HCT116 (cell line): ENCODE measurements at regions not wholly inside any gene's neighbourhood (a gene's known extent, or its start where the extent isn't known, plus 50 kb on each side); places are given as distances from the start of the nearest gene placed in this dataset.

Source experiments
- ATAC-seq: fragments of 200-7000 bp; cut with Tn5 transposase; 2 replicates; pipeline ENCODE4 v1.9.1; 2020; ENCODE audit warnings: mild to moderate bottlenecking, moderate library complexity
- BruUV-seq: library from RNA; stranded (reverse); fragments of 400-500 nt; replicated peaks from 2 replicates; lab custom pipeline; 2021; lab: Mats Ljungman, UMichigan
- CTCF ChIA-PET: fragments of 300-600 bp; sonication (Branson Sonifier 250); formaldehyde crosslinking; loops from one replicate; lab custom pipeline; 2021; ENCODE audit warnings: antibody characterized with exemption; lab: Charles Lee
- POLR2A ChIA-PET: fragments of 300-600, 350-600 bp; sonication (Branson Sonifier 250); formaldehyde crosslinking; loops from one replicate; lab custom pipeline; 2021; ENCODE audit warnings: antibody characterized with exemption; lab: Charles Lee
- RAD21 ChIA-PET, 2 experiments: fragments of 300-600 bp; sonication (Branson Sonifier 250); formaldehyde crosslinking; loops; one replicate each; lab custom pipeline; 2023; ENCODE audit warnings: low total read pairs in 2 of 2; ENCODE audit not compliant: uncharacterized antibody in 2 of 2, unreplicated experiment in 2 of 2, low non-redundant PET in 1 of 2; lab: Charles Lee
- DNase-seq: peaks from one replicate; pipeline ENCODE4 v3.0.0-alpha.2; 2010; ENCODE audit warnings: low read depth, low spot score
- H2AFZ ChIP-seq: fragments of 200-600 bp; shearing (Covaris generic), sonication (generic); 2 replicates; pipeline ENCODE4 v1.6.1; 2017; ENCODE audit warnings: low read depth, mixed run types, mixed read lengths, antibody characterized with exemption, low read length; ENCODE audit not compliant: poor library complexity, severe bottlenecking
- H3K27ac ChIP-seq: 2 replicates; pipeline ENCODE4 v1.5.1; 2012; ENCODE audit warnings: low read depth, low read length
- H3K27me3 ChIP-seq: fragments of 200-600 bp; sonication (generic); 2 replicates; pipeline ENCODE4 v1.6.1; 2016; ENCODE audit warnings: mixed run types, low read length, mixed read lengths; ENCODE audit not compliant: insufficient read depth
- H3K36me3 ChIP-seq, 2 experiments: fragments of 200-500 bp in 1 of 2; fragments of 200-600 bp in 1 of 2; sonication (Bioruptor generic) in 1 of 2; sonication (generic) in 1 of 2; 2 replicates each; pipeline versions ENCODE4 v1.5.1 to v1.6.1; 2014 to 2016; ENCODE audit warnings: low read length in 2 of 2, inconsistent platforms in 1 of 2, mixed read lengths in 1 of 2, mixed run types in 1 of 2; ENCODE audit not compliant: insufficient read depth in 2 of 2, control insufficient read depth in 1 of 2
- H3K4me1 ChIP-seq, 2 experiments: fragments of 200-600 bp in 1 of 2; sonication (generic) in 1 of 2; 2 replicates each; pipeline versions ENCODE4 v1.5.1 to v1.6.1; 2012 to 2017; ENCODE audit warnings: low read length in 2 of 2, inconsistent platforms in 1 of 2, mild to moderate bottlenecking in 1 of 2, mixed read lengths in 1 of 2, mixed run types in 1 of 2, moderate library complexity in 1 of 2; ENCODE audit not compliant: insufficient read depth in 2 of 2, control insufficient read depth in 1 of 2
- H3K4me2 ChIP-seq: fragments of 200-600 bp; sonication (generic); 2 replicates; pipeline ENCODE4 v1.6.1; 2017; ENCODE audit warnings: mixed run types, low read length, mixed read lengths
- H3K4me3 ChIP-seq, 2 experiments: fragments of 200-600 bp in 1 of 2; sonication (generic) in 1 of 2; replicated peaks in 1 of 2; 2 replicates each; pipeline ENCODE4 v1.5.1; 2011 to 2016; ENCODE audit warnings: low read length in 2 of 2, control low read depth in 1 of 2, low read depth in 1 of 2, mild to moderate bottlenecking in 1 of 2, mixed read lengths in 1 of 2, mixed run types in 1 of 2
- H3K79me2 ChIP-seq: fragments of 200-600 bp; sonication (generic); 2 replicates; pipeline ENCODE4 v1.6.1; 2017; ENCODE audit warnings: mild to moderate bottlenecking, mixed run types, low read length, moderate library complexity, mixed read lengths; ENCODE audit not compliant: insufficient read depth
- H3K9ac ChIP-seq: fragments of 200-600 bp; sonication (generic); 2 replicates; pipeline ENCODE4 v1.6.1; 2016; ENCODE audit warnings: low read length, mixed read lengths
- H3K9me2 ChIP-seq: fragments of 200-600 bp; sonication (generic), shearing (Covaris generic); 2 replicates; pipeline ENCODE4 v1.6.1; 2017; ENCODE audit warnings: mixed run types, mild to moderate bottlenecking, moderate library complexity; ENCODE audit not compliant: insufficient read depth
- H3K9me3 ChIP-seq, 2 experiments: fragments of 200-500 bp in 1 of 2; fragments of 200-600 bp in 1 of 2; sonication (Bioruptor generic) in 1 of 2; sonication (generic) in 1 of 2; 2 replicates each; pipeline ENCODE4 v1.6.1; 2014 to 2017; ENCODE audit warnings: low read length in 2 of 2, mixed read lengths in 2 of 2, inconsistent platforms in 1 of 2, low read depth in 1 of 2, mild to moderate bottlenecking in 1 of 2, mixed run types in 1 of 2, moderate library complexity in 1 of 2; ENCODE audit not compliant: control insufficient read depth in 1 of 2, insufficient read depth in 1 of 2
- H4K20me1 ChIP-seq: fragments of 200-600 bp; sonication (generic), shearing (Covaris generic); 2 replicates; pipeline ENCODE4 v1.6.1; 2017; ENCODE audit warnings: mixed run types, mild to moderate bottlenecking, moderate library complexity; ENCODE audit not compliant: insufficient read depth
- EZH2 ChIP-seq: fragments of 200-600 bp; sonication (generic); IDR thresholded peaks from 2 replicates; pipeline ENCODE4 v1.6.1; 2017; ENCODE audit warnings: antibody characterized with exemption, mixed run types
- FOSL1 ChIP-seq: IDR thresholded peaks from 2 replicates; pipeline ENCODE4 v1.6.1; 2012; ENCODE audit warnings: low read depth
- JUND ChIP-seq: IDR thresholded peaks from 2 replicates; pipeline ENCODE4 v1.6.1; 2012
- SP1 ChIP-seq: IDR thresholded peaks from 2 replicates; pipeline ENCODE4 v1.6.1; 2012; ENCODE audit warnings: low read depth
- TCF7L2 ChIP-seq: IDR thresholded peaks from 2 replicates; pipeline ENCODE4 v1.7.0; 2011; ENCODE audit warnings: borderline replicate concordance, inconsistent platforms; ENCODE audit not compliant: insufficient read depth, insufficient read length; ENCODE audit errors: extremely low read depth
- ZBTB33 ChIP-seq: IDR thresholded peaks from 2 replicates; pipeline ENCODE4 v1.6.1; 2011; ENCODE audit warnings: mild to moderate bottlenecking, low read length, moderate library complexity; ENCODE audit not compliant: insufficient replicate concordance; ENCODE audit errors: extremely low read depth
- ZFX ChIP-seq: fragments of 450-650 bp; IDR thresholded peaks from 2 replicates; pipeline ENCODE4 v1.6.1; 2017
- intact Hi-C: fragments of 100-400 bp; cut with micrococcal nuclease; formaldehyde crosslinking; loops from 2 replicates; pipeline ENCODE4 v1.10.0; 2022
- TF ChIP-seq, protein P1 (sequence below): IDR thresholded peaks from 2 replicates; pipeline ENCODE4 v1.6.1; 2012; ENCODE audit warnings: low read depth

DNA sequence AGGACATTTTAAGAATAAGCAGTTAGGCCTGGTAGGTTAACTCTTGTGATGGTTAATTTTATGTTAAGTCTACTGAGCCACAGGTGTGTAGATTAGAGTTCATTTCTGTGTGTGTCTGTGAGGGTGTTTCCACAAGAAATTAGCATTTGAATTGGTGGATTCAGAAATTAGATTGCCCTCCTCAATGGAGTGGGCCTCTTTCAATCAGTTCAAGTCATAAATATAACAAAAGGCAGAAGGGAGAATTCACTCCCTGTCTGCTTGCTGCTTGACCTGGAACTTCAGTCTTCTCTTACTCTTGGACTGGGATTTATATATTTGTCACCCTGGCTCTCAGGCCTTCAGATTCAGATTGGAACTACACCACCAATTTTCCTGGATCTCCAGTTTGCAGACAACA is 55.3 kb upstream of the POM121L12 start:
- BruUV-seq, result no TSS peak
- RAD21 ChIA-PET, result no interaction called here
- TF ChIP-seq TCF7L2 (no peak), ZBTB33 (no peak), FOSL1 (no peak), EZH2 (no peak), SP1 (no peak), ZFX (no peak), JUND (no peak)
- TF ChIP-seq, protein P1, sequence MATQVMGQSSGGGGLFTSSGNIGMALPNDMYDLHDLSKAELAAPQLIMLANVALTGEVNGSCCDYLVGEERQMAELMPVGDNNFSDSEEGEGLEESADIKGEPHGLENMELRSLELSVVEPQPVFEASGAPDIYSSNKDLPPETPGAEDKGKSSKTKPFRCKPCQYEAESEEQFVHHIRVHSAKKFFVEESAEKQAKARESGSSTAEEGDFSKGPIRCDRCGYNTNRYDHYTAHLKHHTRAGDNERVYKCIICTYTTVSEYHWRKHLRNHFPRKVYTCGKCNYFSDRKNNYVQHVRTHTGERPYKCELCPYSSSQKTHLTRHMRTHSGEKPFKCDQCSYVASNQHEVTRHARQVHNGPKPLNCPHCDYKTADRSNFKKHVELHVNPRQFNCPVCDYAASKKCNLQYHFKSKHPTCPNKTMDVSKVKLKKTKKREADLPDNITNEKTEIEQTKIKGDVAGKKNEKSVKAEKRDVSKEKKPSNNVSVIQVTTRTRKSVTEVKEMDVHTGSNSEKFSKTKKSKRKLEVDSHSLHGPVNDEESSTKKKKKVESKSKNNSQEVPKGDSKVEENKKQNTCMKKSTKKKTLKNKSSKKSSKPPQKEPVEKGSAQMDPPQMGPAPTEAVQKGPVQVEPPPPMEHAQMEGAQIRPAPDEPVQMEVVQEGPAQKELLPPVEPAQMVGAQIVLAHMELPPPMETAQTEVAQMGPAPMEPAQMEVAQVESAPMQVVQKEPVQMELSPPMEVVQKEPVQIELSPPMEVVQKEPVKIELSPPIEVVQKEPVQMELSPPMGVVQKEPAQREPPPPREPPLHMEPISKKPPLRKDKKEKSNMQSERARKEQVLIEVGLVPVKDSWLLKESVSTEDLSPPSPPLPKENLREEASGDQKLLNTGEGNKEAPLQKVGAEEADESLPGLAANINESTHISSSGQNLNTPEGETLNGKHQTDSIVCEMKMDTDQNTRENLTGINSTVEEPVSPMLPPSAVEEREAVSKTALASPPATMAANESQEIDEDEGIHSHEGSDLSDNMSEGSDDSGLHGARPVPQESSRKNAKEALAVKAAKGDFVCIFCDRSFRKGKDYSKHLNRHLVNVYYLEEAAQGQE, result no peak

More for the DNA sequence above, 55.3 kb upstream of the POM121L12 start:
- H3K79me2 ChIP-seq, result no peaks in the 10 kb centered on the region
- ChIA-PET POLR2A (no interaction called here), CTCF (no interaction called here)
- H3K4me2 ChIP-seq, result no peak overlapping the region
- H3K9ac ChIP-seq, result no peak overlapping the region
- H3K36me3 ChIP-seq, result no peaks in the 10 kb centered on the region
- intact Hi-C loops, result no loop called here
- H3K27ac ChIP-seq, result no peak overlapping the region
- H3K4me1 ChIP-seq, result no peaks in the 10 kb centered on the region
- no peak overlapping the region for H3K4me3 ChIP-seq
- DNase-seq (no peak), ATAC-seq (no peak)
- no peaks in the 10 kb centered on the region for H3K9me2 ChIP-seq
- H2AFZ ChIP-seq, result no peak overlapping the region
- no peaks in the 10 kb centered on the region for H4K20me1 ChIP-seq
- H3K9me3 ChIP-seq, result peaks cover 0 to 30% of the 10 kb centered on the region in 2 experiments; a peak in 2 of 4 replicates
- no peaks in the 10 kb centered on the region for H3K27me3 ChIP-seq
